ENCODE measurements at regions not wholly inside any gene's neighbourhood (a gene's known extent, or its start where the extent isn't known, plus 50 kb on each side); places are given as distances from the start of the nearest gene placed in this dataset.

- no peak overlapping the region for H3K4me3 ChIP-seq
- no peaks in the 10 kb centered on the region for H3K27me3 ChIP-seq
- WGBS, 2 donors (ENCODE audit: low coverage in 1 of 2), result 46 to 59% methylated on average over 2 to 5 of the region's 6 CpGs
- H3K9me3 ChIP-seq, result no peaks in the 10 kb centered on the region
- no peaks in the 10 kb centered on the region for H3K36me3 ChIP-seq
- TF ChIP-seq EP300 (IDR thresholded peaks at IDR 0.05), result no peak
- TF ChIP-seq POLR2AphosphoS5 (IDR thresholded peaks at IDR 0.05), result no peak
- no peak for TF ChIP-seq POLR2A (IDR thresholded peaks at IDR 0.05)
- TF ChIP-seq CTCF (IDR thresholded peaks at IDR 0.05), result peak in 2 of 4 experiments; percentile 5 to 15
- peak overlapping the region in 1 of 4 donors; percentile 9 for H3K27ac ChIP-seq
- H3K4me1 ChIP-seq, result no peaks in the 10 kb centered on the region
- ATAC-seq, result peak; percentile 66
Measured at GRCh38 chr1:83554174-83554573, 444.8 kb downstream of the TTLL7 start.

- H3K9me3 ChIP-seq, result no peaks in the 10 kb centered on the region
- WGBS, 2 donors (ENCODE audit: low coverage in 1 of 2), result 100% methylated on average over 1 of the region's 1 CpG
- no peaks in the 10 kb centered on the region for H3K36me3 ChIP-seq
- ATAC-seq, result no peak
- H3K4me1 ChIP-seq, result no peaks in the 10 kb centered on the region
- H3K27ac ChIP-seq, result no peak overlapping the region
- H3K4me3 ChIP-seq, result no peak overlapping the region
- TF ChIP-seq EP300 (IDR thresholded peaks at IDR 0.05) (no peak), CTCF (IDR thresholded peaks at IDR 0.05) (no peak), POLR2A (IDR thresholded peaks at IDR 0.05) (no peak)
- no peaks in the 10 kb centered on the region for H3K27me3 ChIP-seq
Measured at GRCh38 chr1:83552820-83553219, 446.1 kb downstream of the TTLL7 start.

GRCh38 chr1:83548311-83548710 is 450.6 kb downstream of the TTLL7 start:
- no peaks in the 10 kb centered on the region for H3K4me1 ChIP-seq
- ATAC-seq, result no peak
- H3K36me3 ChIP-seq, result no peaks in the 10 kb centered on the region
- WGBS, 2 donors (ENCODE audit: low coverage in 1 of 2), result 100% methylated on average over 1 of the region's 1 CpG
- no peak overlapping the region for H3K27ac ChIP-seq
- no peaks in the 10 kb centered on the region for H3K27me3 ChIP-seq
- H3K9me3 ChIP-seq, result no peaks in the 10 kb centered on the region
- TF ChIP-seq CTCF (IDR thresholded peaks at IDR 0.05) (no peak), EP300 (IDR thresholded peaks at IDR 0.05) (no peak), POLR2A (IDR thresholded peaks at IDR 0.05) (no peak), POLR2AphosphoS5 (IDR thresholded peaks at IDR 0.05) (no peak)
- no peak overlapping the region for H3K4me3 ChIP-seq

- Histone ChIP-seq H3K9me3 (no peaks in the 10 kb centered on the region), H3K27ac (no peak overlapping the region), H3K4me3 (no peak overlapping the region), H3K27me3 (no peaks in the 10 kb centered on the region), H3K4me1 (no peaks in the 10 kb centered on the region), H3K36me3 (no peaks in the 10 kb centered on the region)
- peak; percentile 40 for ATAC-seq
- TF ChIP-seq POLR2A (IDR thresholded peaks at IDR 0.05) (no peak), POLR2AphosphoS5 (IDR thresholded peaks at IDR 0.05) (no peak), CTCF (IDR thresholded peaks at IDR 0.05) (no peak), EP300 (IDR thresholded peaks at IDR 0.05) (no peak)
- WGBS, 2 donors (ENCODE audit: low coverage in 1 of 2), result 76 to 84% methylated on average over 6 of the region's 6 CpGs
Measured at GRCh38 chr1:83547901-83548300, 451.0 kb downstream of the TTLL7 start.

GRCh38 chr1:83546874-83547273 is 452.1 kb downstream of the TTLL7 start:
- no peak for TF ChIP-seq CTCF (IDR thresholded peaks at IDR 0.05)
- TF ChIP-seq POLR2AphosphoS5 (IDR thresholded peaks at IDR 0.05), result peak; percentile 36
- no peak for TF ChIP-seq EP300 (IDR thresholded peaks at IDR 0.05)
- no peak overlapping the region for H3K4me3 ChIP-seq
- no peak overlapping the region for H3K27ac ChIP-seq
- H3K9me3 ChIP-seq, result no peaks in the 10 kb centered on the region
- no peaks in the 10 kb centered on the region for H3K27me3 ChIP-seq
- peak; percentile 52 for ATAC-seq
- H3K4me1 ChIP-seq, result no peaks in the 10 kb centered on the region
- H3K36me3 ChIP-seq, result no peaks in the 10 kb centered on the region
- 0 to 17% methylated on average over 1 of the region's 1 CpG for WGBS, 2 donors (ENCODE audit: low coverage in 1 of 2)
